Left lung (tissue), 4 donors: ENCODE measurements at regions not wholly inside any gene's neighbourhood (a gene's known extent, or its start where the extent isn't known, plus 50 kb on each side); places are given as distances from the start of the nearest gene placed in this dataset.
"Not testable (repeated sequence)": the region's sequence is repeated elsewhere in the genome, so short reads cannot be mapped to it uniquely, and the experiment has no call there.

Experiments
- ATAC-seq: fragments of 200-7000 bp; cut with Tn5 transposase; one replicate; pipeline ENCODE4 v1.9.1; 2020; ENCODE audit warnings: moderate library complexity
- DNase-seq, 4 donors: peaks; one replicate each; pipeline ENCODE4 v3.0.0-alpha.2; 2013 to 2020
- H3K27ac ChIP-seq, 2 donors: fragments of 200-600 bp; sonication (generic) in 1 of 2; one replicate each; pipeline versions ENCODE4 v1.5.0 to v1.8.0; 2020 to 2021
- H3K27me3 ChIP-seq, 2 donors: fragments of 200-600 bp; sonication (generic) in 1 of 2; one replicate each; pipeline versions ENCODE4 v1.5.0 to v1.8.0; 2020 to 2021
- H3K36me3 ChIP-seq, 2 donors: fragments of 200-600 bp; sonication (generic) in 1 of 2; one replicate each; pipeline versions ENCODE4 v1.5.0 to v1.8.0; 2020 to 2021
- H3K4me1 ChIP-seq, 2 donors: fragments of 200-600 bp; one replicate each; pipeline ENCODE4 v1.8.0; 2021
- H3K4me3 ChIP-seq, 2 donors: fragments of 200-600 bp; sonication (generic) in 1 of 2; one replicate each; pipeline versions ENCODE4 v1.5.0 to v1.8.0; 2020 to 2021; ENCODE audit warnings: mild to moderate bottlenecking in 1 of 2
- H3K9me3 ChIP-seq, 2 donors: fragments of 200-600 bp; sonication (generic) in 1 of 2; one replicate each; pipeline versions ENCODE4 v1.5.0 to v1.8.0; 2020 to 2021
- intact Hi-C, 2 donors: fragments of 100-400 bp; cut with DNase I; formaldehyde crosslinking; loops; one replicate each; pipeline versions ENCODE4 v1.11.2 to v1.14.2; 2022
- TF ChIP-seq, protein P1 (sequence below), 2 donors: fragments of 200-600 bp; sonication (generic) in 1 of 2; IDR thresholded peaks; one replicate each; pipeline versions ENCODE4 v1.5.0 to v1.8.0; 2021; ENCODE audit warnings: antibody characterized with exemption in 2 of 2
- donor health status: DM: no; HTN: yes; CAD: no.
- donor health status: DM: no; HTN: no; CAD: no.

DNA sequence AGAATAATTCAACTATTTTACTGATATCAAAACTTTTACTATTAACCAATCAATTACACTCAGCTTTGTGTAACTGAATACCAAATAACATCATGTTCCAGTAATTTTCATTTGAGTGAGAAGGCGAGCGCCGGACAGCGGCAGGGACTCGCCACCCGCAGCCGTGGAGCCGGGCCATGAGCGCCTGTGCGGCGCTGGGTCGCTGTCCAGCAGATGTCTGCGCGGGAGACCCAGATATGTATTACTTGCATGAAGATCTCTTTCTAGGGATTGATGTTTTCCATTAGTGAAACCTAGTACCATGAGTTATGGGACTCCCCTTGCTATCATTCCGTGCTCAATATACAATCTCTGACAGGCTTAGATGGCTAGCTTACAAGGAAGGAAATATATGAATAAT lies 245.1 kb upstream of the PRSS16 start:
- DNase-seq (no peak), ATAC-seq (no peak)
- Histone ChIP-seq H3K27ac (no peak overlapping the region), H3K4me1 (no peaks in the 10 kb centered on the region), H3K36me3 (no peaks in the 10 kb centered on the region), H3K27me3 (no peaks in the 10 kb centered on the region), H3K4me3 (no peak overlapping the region), H3K9me3 (no peaks in the 10 kb centered on the region)
- intact Hi-C loops = no loop called here
- TF ChIP-seq, protein P1, sequence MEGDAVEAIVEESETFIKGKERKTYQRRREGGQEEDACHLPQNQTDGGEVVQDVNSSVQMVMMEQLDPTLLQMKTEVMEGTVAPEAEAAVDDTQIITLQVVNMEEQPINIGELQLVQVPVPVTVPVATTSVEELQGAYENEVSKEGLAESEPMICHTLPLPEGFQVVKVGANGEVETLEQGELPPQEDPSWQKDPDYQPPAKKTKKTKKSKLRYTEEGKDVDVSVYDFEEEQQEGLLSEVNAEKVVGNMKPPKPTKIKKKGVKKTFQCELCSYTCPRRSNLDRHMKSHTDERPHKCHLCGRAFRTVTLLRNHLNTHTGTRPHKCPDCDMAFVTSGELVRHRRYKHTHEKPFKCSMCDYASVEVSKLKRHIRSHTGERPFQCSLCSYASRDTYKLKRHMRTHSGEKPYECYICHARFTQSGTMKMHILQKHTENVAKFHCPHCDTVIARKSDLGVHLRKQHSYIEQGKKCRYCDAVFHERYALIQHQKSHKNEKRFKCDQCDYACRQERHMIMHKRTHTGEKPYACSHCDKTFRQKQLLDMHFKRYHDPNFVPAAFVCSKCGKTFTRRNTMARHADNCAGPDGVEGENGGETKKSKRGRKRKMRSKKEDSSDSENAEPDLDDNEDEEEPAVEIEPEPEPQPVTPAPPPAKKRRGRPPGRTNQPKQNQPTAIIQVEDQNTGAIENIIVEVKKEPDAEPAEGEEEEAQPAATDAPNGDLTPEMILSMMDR (IDR thresholded peaks at IDR 0.05) = no peak

DNA sequence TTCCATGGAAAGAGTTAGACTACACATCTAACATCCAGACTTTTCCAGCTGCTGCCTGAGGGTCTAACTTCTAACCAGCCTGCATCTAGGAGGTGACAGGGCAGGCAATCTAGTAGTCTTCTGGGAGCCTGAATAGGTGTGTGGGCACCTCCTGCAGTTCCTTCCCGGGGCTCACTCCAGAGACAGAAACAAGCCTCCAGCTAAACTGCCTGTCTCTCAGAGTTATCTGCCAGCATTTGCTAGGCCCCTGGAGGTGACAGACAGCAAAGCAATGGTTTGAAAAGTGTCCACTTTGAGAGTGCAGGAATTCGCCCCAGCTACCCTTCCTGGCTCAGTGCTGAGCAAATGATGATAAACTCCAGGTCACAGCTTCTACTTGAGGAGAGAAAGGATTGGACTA lies 240.5 kb upstream of the PRSS16 start:
- Histone ChIP-seq H3K4me3 (no peak overlapping the region), H3K9me3 (peaks cover 0 to 18% of the 10 kb centered on the region in 2 donors), H3K4me1 (no peaks in the 10 kb centered on the region), H3K27ac (no peak overlapping the region), H3K36me3 (peaks cover 0 to 7% of the 10 kb centered on the region in 2 donors), H3K27me3 (no peaks in the 10 kb centered on the region)
- intact Hi-C loops = no loop called here
- TF ChIP-seq, protein P1 (IDR thresholded peaks at IDR 0.05) = no peak
- DNase-seq (no peak), ATAC-seq (no peak)

DNA sequence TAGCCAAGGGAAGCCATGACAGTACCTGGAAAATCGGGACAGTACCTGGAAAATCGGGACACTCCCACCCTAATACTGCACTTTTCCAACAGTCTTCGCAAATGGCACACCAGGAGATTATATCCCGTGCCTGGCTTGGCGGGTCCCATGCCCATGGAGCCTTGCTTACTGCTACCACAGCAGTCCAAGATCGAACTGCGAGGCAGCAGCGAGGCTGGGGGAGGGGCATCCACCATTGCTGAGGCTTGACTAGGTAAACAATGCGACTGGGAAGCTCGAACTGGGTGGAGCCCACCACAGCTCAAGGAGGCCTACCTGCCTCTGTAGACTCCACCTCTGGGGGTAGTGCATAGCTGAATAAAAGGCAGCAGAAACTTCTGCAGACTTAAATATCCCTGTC lies 238.9 kb upstream of the PRSS16 start:
- ATAC-seq, H3K36me3 ChIP-seq, H3K27me3 ChIP-seq, H3K4me1 ChIP-seq, H3K4me3 ChIP-seq, H3K27ac ChIP-seq, DNase-seq, intact Hi-C loops: not testable (repeated sequence)
- peaks cover 0 to 21% of the 10 kb centered on the region in 2 donors for H3K9me3 ChIP-seq

GRCh38 chr6:27014053-27014452 lies 233.4 kb upstream of the PRSS16 start:
- H3K4me3 ChIP-seq, H3K27me3 ChIP-seq, DNase-seq, ATAC-seq, intact Hi-C loops, H3K36me3 ChIP-seq, H3K4me1 ChIP-seq, H3K27ac ChIP-seq: not testable (repeated sequence)
- H3K9me3 ChIP-seq = peaks cover 0 to 31% of the 10 kb centered on the region in 2 donors

GRCh38 chr6:27016689-27017088 lies 230.8 kb upstream of the PRSS16 start:
- Histone ChIP-seq H3K4me3 (no peak overlapping the region), H3K27ac (no peak overlapping the region), H3K36me3 (no peaks in the 10 kb centered on the region), H3K27me3 (no peaks in the 10 kb centered on the region), H3K4me1 (peaks cover 0 to 4% of the 10 kb centered on the region in 2 donors), H3K9me3 (peaks cover 0 to 27% of the 10 kb centered on the region in 2 donors)
- ATAC-seq (no peak), DNase-seq (no peak)
- TF ChIP-seq, protein P1 (IDR thresholded peaks at IDR 0.05) = no peak
- intact Hi-C loops = no loop called here

DNA sequence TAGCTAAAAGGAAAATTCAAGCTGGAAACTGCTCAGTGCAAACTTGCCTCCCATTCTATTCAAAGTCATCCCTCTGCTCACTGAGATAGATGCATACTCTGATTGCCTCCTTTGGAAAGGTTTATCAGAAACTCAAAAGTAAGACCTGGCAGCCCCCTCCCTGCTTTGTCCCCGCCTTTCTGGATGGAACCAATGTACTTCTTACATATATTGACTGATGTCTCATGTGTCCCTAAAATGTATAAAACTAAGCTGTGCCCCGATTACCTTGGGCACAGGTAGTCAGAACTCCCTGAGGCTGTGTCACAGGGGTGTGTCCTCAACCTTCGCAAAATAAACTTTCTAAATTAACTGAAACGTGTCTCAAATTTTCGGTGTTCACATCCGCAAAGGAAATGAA lies 229.1 kb upstream of the PRSS16 start:
- DNase-seq, H3K4me1 ChIP-seq, H3K27me3 ChIP-seq, intact Hi-C loops, H3K36me3 ChIP-seq, H3K27ac ChIP-seq, ATAC-seq: not testable (repeated sequence)
- Histone ChIP-seq H3K4me3 (peak overlapping the region in 1 of 2 donors; percentile 45), H3K9me3 (peaks cover 0 to 27% of the 10 kb centered on the region in 2 donors)
